ENCODE measurements at regions not wholly inside any gene's neighbourhood (a gene's known extent, or its start where the extent isn't known, plus 50 kb on each side); places are given as distances from the start of the nearest gene placed in this dataset.
A peak's percentile ranks its signal among the peaks of the same experiment; 100 is the strongest.

- H3K4me3 ChIP-seq (ENCODE audit: low read depth, low read length): no peak overlapping the region
- no peak for DNase-seq (ENCODE audit: low read depth)
- TF ChIP-seq, protein P1, sequence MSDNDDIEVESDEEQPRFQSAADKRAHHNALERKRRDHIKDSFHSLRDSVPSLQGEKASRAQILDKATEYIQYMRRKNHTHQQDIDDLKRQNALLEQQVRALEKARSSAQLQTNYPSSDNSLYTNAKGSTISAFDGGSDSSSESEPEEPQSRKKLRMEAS (IDR thresholded peaks at IDR 0.05; ENCODE audit: low read depth, low read length): no peak
- TF ChIP-seq, protein P2, sequence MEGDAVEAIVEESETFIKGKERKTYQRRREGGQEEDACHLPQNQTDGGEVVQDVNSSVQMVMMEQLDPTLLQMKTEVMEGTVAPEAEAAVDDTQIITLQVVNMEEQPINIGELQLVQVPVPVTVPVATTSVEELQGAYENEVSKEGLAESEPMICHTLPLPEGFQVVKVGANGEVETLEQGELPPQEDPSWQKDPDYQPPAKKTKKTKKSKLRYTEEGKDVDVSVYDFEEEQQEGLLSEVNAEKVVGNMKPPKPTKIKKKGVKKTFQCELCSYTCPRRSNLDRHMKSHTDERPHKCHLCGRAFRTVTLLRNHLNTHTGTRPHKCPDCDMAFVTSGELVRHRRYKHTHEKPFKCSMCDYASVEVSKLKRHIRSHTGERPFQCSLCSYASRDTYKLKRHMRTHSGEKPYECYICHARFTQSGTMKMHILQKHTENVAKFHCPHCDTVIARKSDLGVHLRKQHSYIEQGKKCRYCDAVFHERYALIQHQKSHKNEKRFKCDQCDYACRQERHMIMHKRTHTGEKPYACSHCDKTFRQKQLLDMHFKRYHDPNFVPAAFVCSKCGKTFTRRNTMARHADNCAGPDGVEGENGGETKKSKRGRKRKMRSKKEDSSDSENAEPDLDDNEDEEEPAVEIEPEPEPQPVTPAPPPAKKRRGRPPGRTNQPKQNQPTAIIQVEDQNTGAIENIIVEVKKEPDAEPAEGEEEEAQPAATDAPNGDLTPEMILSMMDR (IDR thresholded peaks at IDR 0.05; ENCODE audit: low read depth, low read length): no peak
- no peak for TF ChIP-seq POLR2A (IDR thresholded peaks at IDR 0.05; ENCODE audit: extremely low read depth, insufficient read length)
- no peak for TF ChIP-seq MYC (IDR thresholded peaks at IDR 0.05; ENCODE audit: low read depth, low read length)
Measured at GRCh38 chr5:57066924-57067596, 106.8 kb upstream of the GPBP1 start.

GRCh38 chr5:57067597-57067924 lies 106.3 kb upstream of the GPBP1 start:
- no peak for DNase-seq (ENCODE audit: low read depth)
- H3K4me3 ChIP-seq (ENCODE audit: low read depth, low read length): no peak overlapping the region
- TF ChIP-seq POLR2A (IDR thresholded peaks at IDR 0.05; ENCODE audit: extremely low read depth, insufficient read length): no peak
- TF ChIP-seq, protein P1 (IDR thresholded peaks at IDR 0.05; ENCODE audit: low read depth, low read length): no peak
- TF ChIP-seq, protein P2 (IDR thresholded peaks at IDR 0.05; ENCODE audit: low read depth, low read length): no peak

GRCh38 chr5:57069115-57069835 lies 104.6 kb upstream of the GPBP1 start:
- DNase-seq (ENCODE audit: low read depth): no peak
- H3K4me3 ChIP-seq (ENCODE audit: low read depth, low read length): no peak overlapping the region
- TF ChIP-seq MYC (IDR thresholded peaks at IDR 0.05; ENCODE audit: low read depth, low read length): no peak
- TF ChIP-seq POLR2A (IDR thresholded peaks at IDR 0.05; ENCODE audit: extremely low read depth, insufficient read length): no peak
- TF ChIP-seq, protein P1 (IDR thresholded peaks at IDR 0.05; ENCODE audit: low read depth, low read length): no peak
- TF ChIP-seq, protein P2 (IDR thresholded peaks at IDR 0.05; ENCODE audit: low read depth, low read length): no peak

- H3K4me3 ChIP-seq (ENCODE audit: low read depth, low read length): no peak overlapping the region
- no peak for DNase-seq (ENCODE audit: low read depth)
- TF ChIP-seq MYC (IDR thresholded peaks at IDR 0.05; ENCODE audit: low read depth, low read length) (no peak), POLR2A (IDR thresholded peaks at IDR 0.05; ENCODE audit: extremely low read depth, insufficient read length) (no peak)
- TF ChIP-seq, protein P2 (IDR thresholded peaks at IDR 0.05; ENCODE audit: low read depth, low read length): no peak
- TF ChIP-seq, protein P1 (IDR thresholded peaks at IDR 0.05; ENCODE audit: low read depth, low read length): no peak
Measured at GRCh38 chr5:57072218-57072892, 101.5 kb upstream of the GPBP1 start.

- TF ChIP-seq POLR2A (IDR thresholded peaks at IDR 0.05; ENCODE audit: extremely low read depth, insufficient read length) (no peak), MYC (IDR thresholded peaks at IDR 0.05; ENCODE audit: low read depth, low read length) (no peak)
- TF ChIP-seq, protein P1 (IDR thresholded peaks at IDR 0.05; ENCODE audit: low read depth, low read length): no peak
- TF ChIP-seq, protein P2 (IDR thresholded peaks at IDR 0.05; ENCODE audit: low read depth, low read length): peak; percentile 29
- peak; percentile 19 for DNase-seq (ENCODE audit: low read depth)
Measured at GRCh38 chr5:57082441-57083067, 91.3 kb upstream of the GPBP1 start.

More at GRCh38 chr5:57082441-57083067, 91.3 kb upstream of the GPBP1 start:
- no peak overlapping the region for H3K4me3 ChIP-seq (ENCODE audit: low read depth, low read length)
